CD1c-positive myeloid dendritic cell (primary cell): ENCODE measurements at regions not wholly inside any gene's neighbourhood (a gene's known extent, or its start where the extent isn't known, plus 50 kb on each side); places are given as distances from the start of the nearest gene placed in this dataset.
"Not testable (repeated sequence)": the region's sequence is repeated elsewhere in the genome, so short reads cannot be mapped to it uniquely, and the experiment has no call there.

Experiments
- DNase-seq: peaks from one replicate; pipeline ENCODE4 v3.0.0-alpha.2; 2016; ENCODE audit errors: extremely low spot score

- no peak for DNase-seq
Measured at GRCh38 chr1:91098299-91098906, 76.6 kb upstream of the ZNF644 start.

DNA sequence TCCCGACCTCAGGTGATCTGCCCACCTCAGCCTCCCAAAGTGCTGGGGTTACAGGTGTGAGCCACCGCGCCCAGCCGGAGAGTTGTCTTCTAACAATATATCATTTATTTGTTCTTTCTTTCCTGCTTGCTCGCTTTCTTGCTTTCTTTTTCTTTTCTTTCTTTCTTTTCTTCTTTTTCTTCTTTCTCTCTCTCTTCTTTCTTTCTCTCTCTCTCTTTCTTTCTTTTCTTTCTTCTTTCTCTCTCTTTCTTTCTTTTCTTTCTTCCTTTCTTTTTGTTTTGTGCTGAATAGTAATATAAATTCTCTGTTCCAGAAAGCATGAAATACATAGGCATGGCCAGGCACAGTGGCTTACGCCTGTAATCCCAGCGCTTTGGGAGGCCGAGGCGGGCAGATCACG lies 73.5 kb upstream of the ZNF644 start:
- not testable (repeated sequence) for DNase-seq

GRCh38 chr1:91092503-91092902 lies 70.7 kb upstream of the ZNF644 start:
- DNase-seq = no peak

DNA sequence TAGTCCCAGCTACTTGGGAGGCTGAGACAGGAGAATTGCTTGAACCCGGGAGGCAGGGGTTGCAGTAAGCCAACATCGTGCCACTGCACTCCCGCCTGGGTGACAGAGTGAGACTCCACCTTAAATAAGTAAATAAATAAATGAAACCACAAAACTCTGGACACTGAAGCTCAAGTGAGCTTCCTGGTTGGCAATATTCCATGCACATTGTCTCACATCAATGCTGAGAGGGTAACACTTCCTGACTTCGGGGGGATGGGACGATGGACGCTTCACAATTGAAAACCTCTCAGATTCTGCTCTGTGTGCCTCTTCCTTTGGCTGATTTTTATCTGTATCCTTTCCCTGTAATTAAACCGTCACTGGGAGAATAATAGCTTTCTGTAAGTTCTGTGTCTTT lies 70.0 kb upstream of the ZNF644 start:
- DNase-seq = no peak

- no peak for DNase-seq
Measured at GRCh38 chr1:91080650-91081049, 58.8 kb upstream of the ZNF644 start.

- no peak for DNase-seq
Measured at GRCh38 chr1:91078859-91079258, 57.0 kb upstream of the ZNF644 start.

DNA sequence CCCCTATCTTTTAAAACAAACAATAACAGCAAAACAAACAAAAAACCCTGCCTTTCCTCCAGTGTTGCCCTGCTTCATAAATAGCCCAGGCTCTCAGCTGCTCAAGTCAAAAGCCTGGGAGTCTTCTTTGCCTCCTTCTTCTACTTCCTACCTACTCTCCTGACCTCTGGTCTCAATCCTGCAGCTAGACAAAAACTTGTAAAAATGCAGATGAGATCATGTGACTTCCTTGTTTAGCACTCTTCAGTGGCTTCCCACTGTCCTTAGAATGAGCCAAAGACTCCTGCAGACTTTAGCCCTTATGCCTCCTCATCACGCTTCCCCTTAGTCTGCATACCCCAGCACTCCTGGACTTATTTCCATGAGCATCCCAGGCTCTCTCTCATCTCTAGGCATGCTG lies 55.0 kb upstream of the ZNF644 start:
- DNase-seq = no peak

DNA sequence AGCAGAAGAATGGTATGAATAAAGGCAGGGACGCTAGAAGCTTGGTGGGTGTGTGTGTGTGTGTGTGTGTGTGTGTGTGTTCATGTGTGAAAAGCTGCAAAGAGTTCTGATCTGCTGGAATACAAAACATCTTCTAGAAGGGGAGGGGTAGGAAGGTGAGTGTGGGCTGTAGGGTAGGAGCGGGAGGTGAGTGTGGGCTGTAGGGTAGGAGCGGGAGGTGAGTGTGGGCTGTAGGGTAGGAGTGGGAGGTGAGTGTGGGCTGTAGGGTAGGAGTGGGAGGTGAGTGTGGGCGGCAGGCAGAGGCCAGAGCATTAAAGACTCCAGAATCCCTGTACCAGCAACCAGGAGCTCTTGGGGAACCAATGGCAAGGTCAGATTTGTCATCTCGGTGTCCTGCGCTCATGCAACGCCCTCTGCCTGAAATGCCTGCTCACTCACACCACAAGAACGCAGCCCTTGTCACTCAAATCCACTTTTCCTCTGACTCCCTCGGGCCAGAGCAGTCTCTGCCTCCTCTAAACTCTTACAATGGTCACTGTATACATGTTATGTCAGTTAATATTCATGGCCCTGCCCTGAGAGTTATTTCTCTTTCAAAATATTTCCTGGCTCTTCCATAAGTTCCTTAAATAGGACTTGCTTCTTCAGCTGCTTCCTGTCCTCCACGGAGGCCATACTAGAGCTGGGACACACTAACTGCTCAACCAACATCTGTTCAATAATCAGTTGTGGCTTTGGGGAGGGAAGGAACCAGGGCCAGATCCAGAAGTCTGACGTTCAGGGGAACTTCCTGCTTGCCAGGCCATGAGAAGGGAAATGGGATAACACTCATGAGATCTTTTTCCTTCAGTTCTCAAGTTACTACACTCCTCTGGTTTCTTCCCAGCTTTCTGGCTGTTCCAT lies 53.6 kb upstream of the ZNF644 start:
- no peak for DNase-seq

DNA sequence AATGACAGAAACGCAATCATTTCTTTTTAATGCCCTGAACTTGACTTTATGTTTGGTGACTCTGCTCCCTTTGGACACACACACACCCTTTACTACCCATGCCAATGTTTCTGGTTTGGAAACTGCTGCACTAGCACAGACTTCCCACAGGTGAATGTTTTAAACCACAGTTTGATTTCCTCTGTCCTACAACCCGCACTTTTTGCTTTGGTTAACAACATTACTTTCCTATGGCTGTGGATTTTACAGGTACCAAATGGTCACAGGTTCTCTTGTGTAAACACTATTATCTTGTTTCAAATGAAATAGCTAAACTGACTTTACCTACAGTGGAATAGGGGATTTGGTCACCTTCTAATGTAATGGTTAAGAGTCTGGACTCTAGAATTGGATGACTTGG lies 51.5 kb upstream of the ZNF644 start:
- DNase-seq = no peak

DNA sequence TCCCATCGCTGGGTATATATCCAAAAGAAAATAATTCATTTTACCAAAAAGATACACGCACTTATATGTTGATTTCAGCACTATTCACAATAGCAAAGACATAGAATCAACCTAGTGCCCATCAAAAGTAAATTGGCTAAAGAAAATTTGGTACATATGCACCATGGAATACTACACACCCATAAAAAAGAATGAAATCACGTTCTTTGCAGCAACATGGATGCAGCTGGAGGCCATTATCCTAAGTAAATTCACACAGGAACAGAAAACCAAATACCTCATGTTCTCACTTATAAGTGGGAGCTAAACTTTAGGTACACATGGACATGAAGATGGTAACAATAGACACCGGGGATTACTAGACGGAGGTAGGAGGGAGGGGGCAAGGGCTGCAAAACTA lies 50.0 kb upstream of the ZNF644 start:
- no peak for DNase-seq
